ENCODE measurements at regions not wholly inside any gene's neighbourhood (a gene's known extent, or its start where the extent isn't known, plus 50 kb on each side); places are given as distances from the start of the nearest gene placed in this dataset.

GRCh38 chr11:87447606-87448005 lies 409.9 kb downstream of the TMEM135 start:
- TF ChIP-seq ISL1 (CRISPR knock-in tag; IDR thresholded peaks at IDR 0.05) (no peak), ZNF565 (CRISPR knock-in tag; conservative IDR thresholded peaks at IDR 0.05; ENCODE audit: low read depth) (no peak), CSRNP3 (CRISPR knock-in tag; IDR thresholded peaks at IDR 0.05) (no peak), ZNF70 (CRISPR knock-in tag; IDR thresholded peaks at IDR 0.05) (no peak), ESRRG (CRISPR knock-in tag; IDR thresholded peaks at IDR 0.05) (no peak), ARNTL (CRISPR knock-in tag; IDR thresholded peaks at IDR 0.05; ENCODE audit: borderline replicate concordance, low read depth) (no peak), PPARA (CRISPR knock-in tag; IDR thresholded peaks at IDR 0.05; ENCODE audit: borderline replicate concordance) (no peak), OSR1 (CRISPR knock-in tag; IDR thresholded peaks at IDR 0.05) (no peak), ZNF8 (CRISPR knock-in tag; IDR thresholded peaks at IDR 0.05) (no peak), TCF4 (CRISPR knock-in tag; IDR thresholded peaks at IDR 0.05; ENCODE audit: borderline replicate concordance) (no peak)
- no peak for ATAC-seq

- TF ChIP-seq OSR1 (CRISPR knock-in tag; IDR thresholded peaks at IDR 0.05) (no peak), TCF4 (CRISPR knock-in tag; IDR thresholded peaks at IDR 0.05; ENCODE audit: borderline replicate concordance) (no peak)
- no peak for ATAC-seq
These were observed 407.3 kb downstream of the TMEM135 start for GRCh38 chr11:87444993-87445392.

- ATAC-seq: no peak
- TF ChIP-seq TCF4 (CRISPR knock-in tag; IDR thresholded peaks at IDR 0.05; ENCODE audit: borderline replicate concordance) (no peak), CSDC2 (CRISPR knock-in tag; IDR thresholded peaks at IDR 0.05) (no peak), RARB (CRISPR knock-in tag; IDR thresholded peaks at IDR 0.05) (no peak), ZFP3 (CRISPR knock-in tag; IDR thresholded peaks at IDR 0.05) (no peak), ZNF565 (CRISPR knock-in tag; conservative IDR thresholded peaks at IDR 0.05; ENCODE audit: low read depth) (no peak), PPARA (CRISPR knock-in tag; IDR thresholded peaks at IDR 0.05; ENCODE audit: borderline replicate concordance) (no peak), ESRRG (CRISPR knock-in tag; IDR thresholded peaks at IDR 0.05) (no peak), CSRNP3 (CRISPR knock-in tag; IDR thresholded peaks at IDR 0.05) (no peak), POU6F1 (CRISPR knock-in tag; IDR thresholded peaks at IDR 0.05; ENCODE audit: borderline replicate concordance, low read depth) (no peak), ZC3H10 (CRISPR knock-in tag; IDR thresholded peaks at IDR 0.05) (no peak), CREB5 (CRISPR knock-in tag; IDR thresholded peaks at IDR 0.05; ENCODE audit: low read depth) (no peak), TOX (CRISPR knock-in tag; IDR thresholded peaks at IDR 0.05; ENCODE audit: borderline replicate concordance) (no peak), ARNTL (CRISPR knock-in tag; IDR thresholded peaks at IDR 0.05; ENCODE audit: borderline replicate concordance, low read depth) (no peak), TSHZ2 (CRISPR knock-in tag; IDR thresholded peaks at IDR 0.05) (no peak), ZFP30 (CRISPR knock-in tag; IDR thresholded peaks at IDR 0.05) (no peak), GLIS3 (CRISPR knock-in tag; IDR thresholded peaks at IDR 0.05) (no peak), ZNF70 (CRISPR knock-in tag; IDR thresholded peaks at IDR 0.05) (no peak)
These were observed 406.0 kb downstream of the TMEM135 start for GRCh38 chr11:87443707-87444106.
